ENCODE measurements at regions not wholly inside any gene's neighbourhood (a gene's known extent, or its start where the extent isn't known, plus 50 kb on each side); places are given as distances from the start of the nearest gene placed in this dataset.

- Histone ChIP-seq H3K4me2 (replicated peaks; ENCODE audit: extremely low read depth, low read length, poor library complexity, severe bottlenecking) (no peak overlapping the region), H4K20me1 (ENCODE audit: insufficient read depth, low read length) (no peaks in the 10 kb centered on the region), H3K9me3 (replicated peaks in 1 of 2; ENCODE audit: control insufficient read depth in 1 of 2, insufficient read depth in 1 of 2, low read length in 2 of 2) (no peaks in the 10 kb centered on the region), H3K4me3 (replicated peaks in 1 of 3; ENCODE audit: low read depth in 2 of 3, low read length in 3 of 3) (no peak overlapping the region), H3K9ac (ENCODE audit: insufficient read depth, low read length, poor library complexity, severe bottlenecking) (no peak overlapping the region), H3K36me3 (replicated peaks in 1 of 2; ENCODE audit: control insufficient read depth in 1 of 2, insufficient read depth in 2 of 2, low read length in 2 of 2) (no peaks in the 10 kb centered on the region), H3K27me3 (ENCODE audit: control insufficient read depth in 2 of 2, insufficient read depth in 2 of 2, low read length in 2 of 2) (no peaks in the 10 kb centered on the region), H3K4me1 (ENCODE audit: control insufficient read depth in 1 of 2, insufficient read depth in 2 of 2, low read length in 2 of 2) (no peaks in the 10 kb centered on the region), H3K27ac (ENCODE audit: low read depth in 1 of 2, low read length in 2 of 2) (no peak overlapping the region), H3K79me2 (ENCODE audit: insufficient read depth, low read length) (no peaks in the 10 kb centered on the region), H2AFZ (ENCODE audit: insufficient read depth, low read depth, low read length, poor library complexity, severe bottlenecking) (no peak overlapping the region)
- intact Hi-C loops (cut with micrococcal nuclease) = no loop called here
- no peaks in the 10 kb centered on the region for H3K4me1 Mint-ChIP-seq
- no peaks in the 10 kb centered on the region for H3K27me3 Mint-ChIP-seq (ENCODE audit: low read depth in 3 of 3)
- no peak overlapping the region for H3K27ac Mint-ChIP-seq
- TF ChIP-seq CTCF (IDR thresholded peaks at IDR 0.05) = no peak
- H3K9me3 Mint-ChIP-seq = peaks cover 0 to 2% (median 0%) of the 10 kb centered on the region in 7 donors
- no peak for DNase-seq
- WGBS (ENCODE audit: insufficient coverage) = no CpG with 5 or more reads among the region's 1 CpG
- H3K4me3 Mint-ChIP-seq = no peak overlapping the region
- H3K36me3 Mint-ChIP-seq = no peaks in the 10 kb centered on the region
Measured at GRCh38 chr11:91220476-91221202, 997.8 kb upstream of the CHORDC1 start.

GRCh38 chr11:91219535-91219934 lies 996.7 kb upstream of the CHORDC1 start:
- H3K4me3 Mint-ChIP-seq = no peak overlapping the region
- H3K4me3 ChIP-seq (replicated peaks in 1 of 3; ENCODE audit: low read depth in 2 of 3, low read length in 3 of 3) = no peak overlapping the region
- H3K36me3 ChIP-seq (replicated peaks in 1 of 2; ENCODE audit: control insufficient read depth in 1 of 2, insufficient read depth in 2 of 2, low read length in 2 of 2) = no peaks in the 10 kb centered on the region
- no peak overlapping the region for H3K9ac ChIP-seq (ENCODE audit: insufficient read depth, low read length, poor library complexity, severe bottlenecking)
- no peak overlapping the region for H3K27ac ChIP-seq (ENCODE audit: low read depth in 1 of 2, low read length in 2 of 2)
- no peaks in the 10 kb centered on the region for H3K27me3 Mint-ChIP-seq (ENCODE audit: low read depth in 3 of 3)
- no peak overlapping the region for H2AFZ ChIP-seq (ENCODE audit: insufficient read depth, low read depth, low read length, poor library complexity, severe bottlenecking)
- H3K4me1 ChIP-seq (ENCODE audit: control insufficient read depth in 1 of 2, insufficient read depth in 2 of 2, low read length in 2 of 2) = no peaks in the 10 kb centered on the region
- no peaks in the 10 kb centered on the region for H3K9me3 ChIP-seq (replicated peaks in 1 of 2; ENCODE audit: control insufficient read depth in 1 of 2, insufficient read depth in 1 of 2, low read length in 2 of 2)
- whole genome bisulfite sequencing (ENCODE audit: insufficient coverage) = no CpG with 5 or more reads among the region's 1 CpG
- H3K79me2 ChIP-seq (ENCODE audit: insufficient read depth, low read length) = no peaks in the 10 kb centered on the region
- TF ChIP-seq CTCF (IDR thresholded peaks at IDR 0.05) = no peak
- no peaks in the 10 kb centered on the region for H3K27me3 ChIP-seq (ENCODE audit: control insufficient read depth in 2 of 2, insufficient read depth in 2 of 2, low read length in 2 of 2)
- DNase-seq = no peak
- H3K36me3 Mint-ChIP-seq = no peaks in the 10 kb centered on the region
- intact Hi-C loops (cut with micrococcal nuclease) = no loop called here
- no peak overlapping the region for H3K4me2 ChIP-seq (replicated peaks; ENCODE audit: extremely low read depth, low read length, poor library complexity, severe bottlenecking)
- H3K9me3 Mint-ChIP-seq = peaks cover 0 to 2% (median 0%) of the 10 kb centered on the region in 7 donors
- no peaks in the 10 kb centered on the region for H3K4me1 Mint-ChIP-seq
- no peaks in the 10 kb centered on the region for H4K20me1 ChIP-seq (ENCODE audit: insufficient read depth, low read length)
- no peak overlapping the region for H3K27ac Mint-ChIP-seq

Data from CD14-positive monocyte (primary cell).